SIG-M5 treated with dmso at 0.1 percent for 504 hours (cell line): ENCODE measurements at regions not wholly inside any gene's neighbourhood (a gene's known extent, or its start where the extent isn't known, plus 50 kb on each side); places are given as distances from the start of the nearest gene placed in this dataset.
"Not testable (repeated sequence)": the region's sequence is repeated elsewhere in the genome, so short reads cannot be mapped to it uniquely, and the experiment has no call there.

Source experiments
- DNase-seq: peaks from one replicate; lab custom pipeline; 2025; ENCODE audit not compliant: unreplicated experiment; lab: John Stamatoyannopoulos, UW

- DNase-seq, result not testable (repeated sequence)
These were observed 373.6 kb upstream of the NPAP1 start for GRCh38 chr15:24301999-24302398.

GRCh38 chr15:24304747-24305146, 370.8 kb upstream of the NPAP1 start:
- not testable (repeated sequence) for DNase-seq

- DNase-seq, result not testable (repeated sequence)
These were observed 369.9 kb upstream of the NPAP1 start for GRCh38 chr15:24305643-24306042.

- DNase-seq, result not testable (repeated sequence)
These were observed 365.9 kb upstream of the NPAP1 start for GRCh38 chr15:24309700-24310099.

GRCh38 chr15:24311692-24312091, 363.9 kb upstream of the NPAP1 start:
- DNase-seq, result not testable (repeated sequence)

- not testable (repeated sequence) for DNase-seq
These were observed 359.2 kb upstream of the NPAP1 start for GRCh38 chr15:24316326-24316725.

GRCh38 chr15:24318981-24319380, 356.6 kb upstream of the NPAP1 start:
- no peak for DNase-seq

- DNase-seq, result not testable (repeated sequence)
These were observed 351.5 kb upstream of the NPAP1 start for GRCh38 chr15:24324096-24324495.

- not testable (repeated sequence) for DNase-seq
These were observed 349.1 kb upstream of the NPAP1 start for GRCh38 chr15:24326513-24326912.

GRCh38 chr15:24331964-24332363, 343.6 kb upstream of the NPAP1 start:
- not testable (repeated sequence) for DNase-seq

GRCh38 chr15:24341876-24342275, 333.7 kb upstream of the NPAP1 start:
- not testable (repeated sequence) for DNase-seq

GRCh38 chr15:24352777-24353176, 322.8 kb upstream of the NPAP1 start:
- not testable (repeated sequence) for DNase-seq

GRCh38 chr15:24381103-24381502, 294.5 kb upstream of the NPAP1 start:
- not testable (repeated sequence) for DNase-seq

- not testable (repeated sequence) for DNase-seq
These were observed 290.3 kb upstream of the NPAP1 start for GRCh38 chr15:24385258-24385657.

- no peak for DNase-seq
These were observed 281.3 kb upstream of the NPAP1 start for GRCh38 chr15:24394303-24394702.

GRCh38 chr15:24412649-24413048, 262.9 kb upstream of the NPAP1 start:
- DNase-seq, result not testable (repeated sequence)

- not testable (repeated sequence) for DNase-seq
These were observed 249.1 kb upstream of the NPAP1 start for GRCh38 chr15:24426286-24427054.

GRCh38 chr15:24427055-24427400, 248.5 kb upstream of the NPAP1 start:
- not testable (repeated sequence) for DNase-seq

GRCh38 chr15:24435075-24435820, 240.3 kb upstream of the NPAP1 start:
- not testable (repeated sequence) for DNase-seq

- DNase-seq, result not testable (repeated sequence)
These were observed 238.3 kb upstream of the NPAP1 start for GRCh38 chr15:24437270-24437669.

- not testable (repeated sequence) for DNase-seq
These were observed 237.8 kb upstream of the NPAP1 start for GRCh38 chr15:24437735-24438134.
